HEK293 (cell line): ENCODE measurements at regions not wholly inside any gene's neighbourhood (a gene's known extent, or its start where the extent isn't known, plus 50 kb on each side); places are given as distances from the start of the nearest gene placed in this dataset.
A peak's percentile ranks its signal among the peaks of the same experiment; 100 is the strongest.

ENCODE experiments used
- CTCF ChIA-PET: fragments of 350-600 bp; formaldehyde crosslinking; extraction: SDS; loops from one replicate; lab custom pipeline; 2021; ENCODE audit warnings: antibody characterized with exemption; lab: Yijun Ruan, JAX
- POLR2A ChIA-PET: fragments of 300-600 bp; formaldehyde crosslinking; extraction: SDS; loops from one replicate; lab custom pipeline; 2020; ENCODE audit warnings: antibody characterized with exemption, inconsistent platforms; lab: Yijun Ruan, JAX
- H3K27ac ChIP-seq: fragments of 200-500 bp; sonication (Bioruptor generic); 2 replicates; pipeline ENCODE4 v1.5.1; 2014; ENCODE audit warnings: low read depth, low read length, control low read depth, inconsistent platforms; ENCODE audit errors: extremely low read depth
- H3K36me3 ChIP-seq, 2 experiments: fragments of 200-500 bp in 1 of 2; sonication (Bioruptor generic) in 1 of 2; 1 replicate in 1 of 2; 2 replicates in 1 of 2; pipeline ENCODE4 v1.5.1; 2014 to 2017; ENCODE audit warnings: inconsistent platforms in 2 of 2, low read length in 2 of 2; ENCODE audit not compliant: control insufficient read depth in 2 of 2, insufficient read depth in 1 of 2
- H3K4me1 ChIP-seq: fragments of 200-500 bp; sonication (Bioruptor generic); 2 replicates; pipeline ENCODE4 v1.5.1; 2014; ENCODE audit warnings: mild to moderate bottlenecking, low read length, inconsistent platforms; ENCODE audit not compliant: control insufficient read depth, insufficient read depth
- H3K4me3 ChIP-seq: 2 replicates; pipeline ENCODE4 v1.5.1; 2011; ENCODE audit warnings: low read depth, mild to moderate bottlenecking, control low read depth, low read length, moderate library complexity
- H3K9me3 ChIP-seq: fragments of 200-500 bp; sonication (Bioruptor generic); 2 replicates; pipeline ENCODE4 v1.5.1; 2014; ENCODE audit warnings: low read depth, low read length, inconsistent platforms; ENCODE audit not compliant: control insufficient read depth, insufficient read depth
- BCL11B ChIP-seq: fragments of 450-650 bp; formaldehyde crosslinking; IDR thresholded peaks from 2 replicates; pipeline ENCODE4 v1.5.1; 2016; ENCODE audit warnings: low read depth, missing biosample characterization, missing genetic modification characterization
- FEZF1 ChIP-seq: fragments of 450-650 bp; formaldehyde crosslinking; IDR thresholded peaks from 2 replicates; pipeline ENCODE4 v1.5.1; 2016; ENCODE audit warnings: missing biosample characterization, missing genetic modification characterization
- GLI2 ChIP-seq: fragments of 450-650 bp; formaldehyde crosslinking; IDR thresholded peaks from 2 replicates; pipeline ENCODE4; 2017; ENCODE audit warnings: missing biosample characterization, missing genetic modification characterization, low read depth, borderline replicate concordance
- GLIS1 ChIP-seq: fragments of 450-650 bp; formaldehyde crosslinking; IDR thresholded peaks from 2 replicates; pipeline ENCODE4 v1.5.1; 2016; ENCODE audit warnings: missing biosample characterization, missing genetic modification characterization
- OSR2 ChIP-seq: fragments of 450-650 bp; formaldehyde crosslinking; IDR thresholded peaks from 2 replicates; pipeline ENCODE4 v1.5.1; 2016; ENCODE audit warnings: missing biosample characterization, missing genetic modification characterization
- SCRT2 ChIP-seq: fragments of 450-650 bp; formaldehyde crosslinking; IDR thresholded peaks from 2 replicates; pipeline ENCODE4 v1.5.1; 2016; ENCODE audit warnings: missing biosample characterization, missing genetic modification characterization
- YY1 ChIP-seq: fragments of 450-650 bp; formaldehyde crosslinking; IDR thresholded peaks from 2 replicates; pipeline ENCODE4 v1.5.1; 2018; ENCODE audit warnings: missing biosample characterization, missing genetic modification characterization
- ZBTB21 ChIP-seq: fragments of 450-650 bp; formaldehyde crosslinking; IDR thresholded peaks from 2 replicates; pipeline ENCODE4 v1.5.1; 2017; ENCODE audit warnings: missing biosample characterization, missing genetic modification characterization
- ZBTB8A ChIP-seq: fragments of 450-650 bp; formaldehyde crosslinking; IDR thresholded peaks from 2 replicates; pipeline ENCODE4 v1.5.1; 2016; ENCODE audit warnings: missing biosample characterization, missing genetic modification characterization
- ZEB2 ChIP-seq: fragments of 450-650 bp; formaldehyde crosslinking; IDR thresholded peaks from 2 replicates; pipeline ENCODE4 v1.5.1; 2016; ENCODE audit warnings: missing biosample characterization, missing genetic modification characterization
- ZIC2 ChIP-seq: fragments of 450-650 bp; formaldehyde crosslinking; IDR thresholded peaks from 2 replicates; pipeline ENCODE4 v1.5.1; 2016; ENCODE audit warnings: missing biosample characterization, missing genetic modification characterization
- ZNF341 ChIP-seq: fragments of 450-650 bp; formaldehyde crosslinking; IDR thresholded peaks from 2 replicates; pipeline ENCODE4; 2016; ENCODE audit warnings: low read depth, missing biosample characterization, missing genetic modification characterization
- ZNF600 ChIP-seq: fragments of 450-650 bp; formaldehyde crosslinking; IDR thresholded peaks from 2 replicates; pipeline ENCODE4 v1.5.1; 2016; ENCODE audit warnings: missing biosample characterization, missing genetic modification characterization
- ZNF610 ChIP-seq: fragments of 450-650 bp; formaldehyde crosslinking; IDR thresholded peaks from 2 replicates; pipeline ENCODE4 v1.5.1; 2016; ENCODE audit warnings: missing biosample characterization, missing genetic modification characterization, borderline replicate concordance
- ZNF629 ChIP-seq: fragments of 450-650 bp; formaldehyde crosslinking; IDR thresholded peaks from 2 replicates; pipeline ENCODE4 v1.5.1; 2017; ENCODE audit warnings: missing biosample characterization, missing genetic modification characterization
- ZNF776 ChIP-seq: fragments of 450-650 bp; formaldehyde crosslinking; IDR thresholded peaks from 2 replicates; pipeline ENCODE4 v1.5.0; 2017; ENCODE audit warnings: missing biosample characterization, missing genetic modification characterization, borderline replicate concordance
- ZSCAN23 ChIP-seq: fragments of 450-650 bp; formaldehyde crosslinking; IDR thresholded peaks from 2 replicates; pipeline ENCODE4 v1.5.1; 2016; ENCODE audit warnings: missing biosample characterization, missing genetic modification characterization
- TF ChIP-seq, protein P1 (sequence below): fragments of 450-650 bp; formaldehyde crosslinking; IDR thresholded peaks from 2 replicates; pipeline ENCODE4 v1.5.1; 2016; ENCODE audit warnings: missing biosample characterization, missing genetic modification characterization
- TF ChIP-seq, protein P2 (sequence below): fragments of 450-650 bp; formaldehyde crosslinking; IDR thresholded peaks from 2 replicates; pipeline ENCODE4 v1.5.1; 2016; ENCODE audit warnings: missing biosample characterization, missing genetic modification characterization
- TF ChIP-seq, protein P3 (sequence below): fragments of 450-650 bp; IDR thresholded peaks from 2 replicates; pipeline ENCODE4 v1.5.1; 2018; ENCODE audit warnings: missing biosample characterization, mild to moderate bottlenecking, missing genetic modification characterization
- TF ChIP-seq, protein P4 (sequence below): fragments of 450-650 bp; formaldehyde crosslinking; optimal IDR thresholded peaks from 2 replicates; pipeline ENCODE3; 2016; ENCODE audit warnings: missing biosample characterization, mild to moderate bottlenecking, missing genetic modification characterization

DNA sequence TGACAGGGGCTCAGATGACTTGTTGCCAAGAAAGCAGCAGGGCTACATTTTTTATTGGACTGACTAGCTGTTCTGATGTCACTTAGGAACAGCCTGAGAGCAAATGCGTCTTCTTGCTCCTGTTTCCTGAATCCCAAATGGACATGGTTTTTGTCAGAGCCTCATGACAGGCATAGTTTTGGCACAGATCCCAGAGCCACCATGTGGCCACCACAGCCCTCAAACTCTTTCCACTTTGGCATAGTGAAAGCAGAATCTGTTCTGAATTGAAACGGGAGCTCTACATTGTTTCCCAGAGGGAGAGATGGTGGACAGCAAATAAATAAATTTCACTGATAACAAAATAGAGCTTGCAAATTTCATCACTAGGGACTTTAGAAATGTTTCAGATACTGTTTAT lies 222.2 kb downstream of the C11orf87 start:
- H3K36me3 ChIP-seq = no peaks in the 10 kb centered on the region
- H3K4me1 ChIP-seq = no peaks in the 10 kb centered on the region
- TF ChIP-seq ZBTB8A (tag by site-specific recombination) (peak; percentile 48; the same call in 1 of the 2 replicates), BCL11B (no peak), SCRT2 (0 out of 2 replicates have a peak, but pooled peaks have one; percentile 44), ZIC2 (tag by site-specific recombination) (peak; percentile 42), ZEB2 (tag by site-specific recombination) (0 out of 2 replicates have a peak, but pooled peaks have one; percentile 26), FEZF1 (tag by site-specific recombination) (peak; percentile 44; the same call in 1 of the 2 replicates), YY1 (no peak), ZNF629 (tag by site-specific recombination) (peak; percentile 78), OSR2 (tag by site-specific recombination) (0 out of 2 replicates have a peak, but pooled peaks have one; percentile 32), GLIS1 (tag by site-specific recombination) (peak; percentile 29; the same call in 1 of the 2 replicates), ZBTB21 (tag by site-specific recombination) (peak; percentile 85), ZNF776 (no peak)
- TF ChIP-seq, protein P1, sequence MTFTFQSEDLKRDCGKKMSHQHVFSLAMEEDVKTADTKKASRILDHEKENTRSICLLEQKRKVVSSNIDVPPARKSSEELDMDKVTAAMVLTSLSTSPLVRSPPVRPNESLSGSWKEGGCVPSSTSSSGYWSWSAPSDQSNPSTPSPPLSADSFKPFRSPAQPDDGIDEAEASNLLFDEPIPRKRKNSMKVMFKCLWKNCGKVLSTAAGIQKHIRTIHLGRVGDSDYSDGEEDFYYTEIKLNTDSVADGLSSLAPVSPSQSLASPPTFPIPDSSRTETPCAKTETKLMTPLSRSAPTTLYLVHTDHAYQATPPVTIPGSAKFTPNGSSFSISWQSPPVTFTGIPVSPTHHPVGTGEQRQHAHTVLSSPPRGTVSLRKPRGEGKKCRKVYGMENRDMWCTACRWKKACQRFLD = no peak
- CTCF ChIA-PET = interaction anchor here (0.7 to 1.0 kb wide), 2 partner anchors 62 to 114 kb away, joined by 3 to 4 read pairs; no protein-coding TSS in a partner anchor
- POLR2A ChIA-PET = no interaction called here
- no peak overlapping the region for H3K27ac ChIP-seq
- H3K4me3 ChIP-seq = no peak overlapping the region
- no peaks in the 10 kb centered on the region for H3K9me3 ChIP-seq

DNA sequence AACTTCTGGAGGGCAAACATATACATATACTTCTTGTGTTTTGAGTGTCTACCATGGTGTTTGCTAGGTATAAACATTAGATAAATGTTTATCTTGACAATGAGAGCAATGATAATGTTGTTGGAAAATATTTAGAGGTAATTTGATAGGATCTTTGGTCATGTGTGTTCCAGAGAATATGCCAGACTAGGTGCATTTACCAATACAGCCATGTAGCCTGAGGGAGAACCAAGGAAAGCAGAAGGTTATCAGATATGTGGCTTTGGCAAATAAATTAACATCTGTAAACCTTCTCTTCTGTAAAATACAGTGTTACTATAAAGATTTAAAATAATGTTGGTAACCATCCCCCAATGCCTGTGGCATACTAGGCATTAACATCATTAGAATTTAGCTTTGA lies 226.8 kb downstream of the C11orf87 start:
- POLR2A ChIA-PET = no interaction called here
- Histone ChIP-seq H3K36me3 (no peaks in the 10 kb centered on the region), H3K27ac (no peak overlapping the region), H3K9me3 (no peaks in the 10 kb centered on the region), H3K4me1 (no peaks in the 10 kb centered on the region), H3K4me3 (no peak overlapping the region)
- CTCF ChIA-PET = interaction anchor here (0.6 kb wide), 1 partner anchor 439 kb away, joined by 3 read pairs; no protein-coding TSS in a partner anchor
- no peak for TF ChIP-seq GLI2 (tag by site-specific recombination)
- no peak for TF ChIP-seq ZSCAN23 (tag by site-specific recombination)
- TF ChIP-seq, protein P2, sequence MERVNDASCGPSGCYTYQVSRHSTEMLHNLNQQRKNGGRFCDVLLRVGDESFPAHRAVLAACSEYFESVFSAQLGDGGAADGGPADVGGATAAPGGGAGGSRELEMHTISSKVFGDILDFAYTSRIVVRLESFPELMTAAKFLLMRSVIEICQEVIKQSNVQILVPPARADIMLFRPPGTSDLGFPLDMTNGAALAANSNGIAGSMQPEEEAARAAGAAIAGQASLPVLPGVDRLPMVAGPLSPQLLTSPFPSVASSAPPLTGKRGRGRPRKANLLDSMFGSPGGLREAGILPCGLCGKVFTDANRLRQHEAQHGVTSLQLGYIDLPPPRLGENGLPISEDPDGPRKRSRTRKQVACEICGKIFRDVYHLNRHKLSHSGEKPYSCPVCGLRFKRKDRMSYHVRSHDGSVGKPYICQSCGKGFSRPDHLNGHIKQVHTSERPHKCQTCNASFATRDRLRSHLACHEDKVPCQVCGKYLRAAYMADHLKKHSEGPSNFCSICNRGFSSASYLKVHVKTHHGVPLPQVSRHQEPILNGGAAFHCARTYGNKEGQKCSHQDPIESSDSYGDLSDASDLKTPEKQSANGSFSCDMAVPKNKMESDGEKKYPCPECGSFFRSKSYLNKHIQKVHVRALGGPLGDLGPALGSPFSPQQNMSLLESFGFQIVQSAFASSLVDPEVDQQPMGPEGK (tag by site-specific recombination) = no peak
- TF ChIP-seq, protein P3, sequence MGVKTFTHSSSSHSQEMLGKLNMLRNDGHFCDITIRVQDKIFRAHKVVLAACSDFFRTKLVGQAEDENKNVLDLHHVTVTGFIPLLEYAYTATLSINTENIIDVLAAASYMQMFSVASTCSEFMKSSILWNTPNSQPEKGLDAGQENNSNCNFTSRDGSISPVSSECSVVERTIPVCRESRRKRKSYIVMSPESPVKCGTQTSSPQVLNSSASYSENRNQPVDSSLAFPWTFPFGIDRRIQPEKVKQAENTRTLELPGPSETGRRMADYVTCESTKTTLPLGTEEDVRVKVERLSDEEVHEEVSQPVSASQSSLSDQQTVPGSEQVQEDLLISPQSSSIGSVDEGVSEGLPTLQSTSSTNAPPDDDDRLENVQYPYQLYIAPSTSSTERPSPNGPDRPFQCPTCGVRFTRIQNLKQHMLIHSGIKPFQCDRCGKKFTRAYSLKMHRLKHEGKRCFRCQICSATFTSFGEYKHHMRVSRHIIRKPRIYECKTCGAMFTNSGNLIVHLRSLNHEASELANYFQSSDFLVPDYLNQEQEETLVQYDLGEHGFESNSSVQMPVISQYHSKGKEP (tag by site-specific recombination) = no peak
- no peak for TF ChIP-seq ZNF600
- TF ChIP-seq, protein P4, sequence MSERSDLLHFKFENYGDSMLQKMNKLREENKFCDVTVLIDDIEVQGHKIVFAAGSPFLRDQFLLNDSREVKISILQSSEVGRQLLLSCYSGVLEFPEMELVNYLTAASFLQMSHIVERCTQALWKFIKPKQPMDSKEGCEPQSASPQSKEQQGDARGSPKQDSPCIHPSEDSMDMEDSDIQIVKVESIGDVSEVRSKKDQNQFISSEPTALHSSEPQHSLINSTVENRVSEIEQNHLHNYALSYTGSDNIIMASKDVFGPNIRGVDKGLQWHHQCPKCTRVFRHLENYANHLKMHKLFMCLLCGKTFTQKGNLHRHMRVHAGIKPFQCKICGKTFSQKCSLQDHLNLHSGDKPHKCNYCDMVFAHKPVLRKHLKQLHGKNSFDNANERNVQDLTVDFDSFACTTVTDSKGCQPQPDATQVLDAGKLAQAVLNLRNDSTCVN (tag by site-specific recombination) = no peak
- no peak for TF ChIP-seq ZNF610 (tag by site-specific recombination)
- no peak for TF ChIP-seq ZNF341 (tag by site-specific recombination)
